ENCODE measurements at regions not wholly inside any gene's neighbourhood (a gene's known extent, or its start where the extent isn't known, plus 50 kb on each side); places are given as distances from the start of the nearest gene placed in this dataset.

DNA sequence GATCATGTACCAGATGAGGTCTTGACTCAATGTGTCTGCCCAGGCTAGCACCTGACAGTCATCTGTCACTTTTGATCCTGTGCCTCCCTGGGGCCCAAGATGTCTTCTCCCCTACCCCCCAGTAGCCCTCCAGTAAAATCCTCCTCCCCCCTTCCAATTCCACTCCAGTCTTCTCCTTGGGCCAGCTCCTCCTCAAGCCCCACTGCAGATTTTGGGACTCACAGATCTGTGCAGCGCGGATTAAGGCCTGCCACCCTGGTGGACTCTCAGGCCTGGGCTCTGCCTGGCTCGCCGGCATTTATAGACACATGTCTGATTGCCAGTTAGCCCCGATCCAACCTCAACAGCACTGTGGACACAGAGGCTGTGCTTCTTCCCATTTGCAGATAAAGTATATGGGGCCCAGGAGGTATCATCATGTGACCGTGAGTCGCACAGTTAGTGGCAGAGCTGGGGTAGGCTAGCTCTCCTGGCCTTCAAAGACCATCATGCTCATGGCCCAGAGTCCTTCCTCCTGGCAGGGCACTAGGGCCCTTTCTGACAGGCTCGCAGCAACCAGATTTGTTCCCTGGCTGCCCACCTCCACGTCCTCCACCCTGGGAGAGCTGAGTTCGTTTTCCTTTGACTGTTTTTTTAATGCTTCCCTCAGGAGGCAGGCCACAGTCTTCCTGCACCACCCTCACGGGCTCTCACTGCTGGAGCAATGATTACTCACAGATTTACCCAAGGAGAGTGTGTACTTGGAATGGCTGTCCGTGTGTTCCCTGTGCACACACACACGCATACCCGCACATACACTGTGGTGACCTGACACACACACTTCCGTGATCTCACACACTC lies 98.3 kb upstream of the DIO3 start:
- no peak for ATAC-seq
- DNase-seq = peak in 1 of 3 donors; percentile 15
- intact Hi-C loops (cut with DNase I) = no loop called here
- WGBS (ENCODE audit: insufficient coverage, low coverage, low lambda C conversion rate, missing lambda C conversion rate) = 98% methylated on average over 9 of the region's 15 CpGs
- H3K4me1 ChIP-seq = peaks cover 0 to 10% (median 0%) of the 10 kb centered on the region in 4 donors
- no peak overlapping the region for H3K4me3 ChIP-seq
- H3K9me3 ChIP-seq = no peaks in the 10 kb centered on the region
- H3K27me3 ChIP-seq = peaks cover 18 to 23% of the 10 kb centered on the region in 2 donors
- H3K27ac ChIP-seq = no peak overlapping the region
- no peaks in the 10 kb centered on the region for H3K36me3 ChIP-seq
- no peak for TF ChIP-seq POLR2A (IDR thresholded peaks at IDR 0.05)
- TF ChIP-seq, protein P1, sequence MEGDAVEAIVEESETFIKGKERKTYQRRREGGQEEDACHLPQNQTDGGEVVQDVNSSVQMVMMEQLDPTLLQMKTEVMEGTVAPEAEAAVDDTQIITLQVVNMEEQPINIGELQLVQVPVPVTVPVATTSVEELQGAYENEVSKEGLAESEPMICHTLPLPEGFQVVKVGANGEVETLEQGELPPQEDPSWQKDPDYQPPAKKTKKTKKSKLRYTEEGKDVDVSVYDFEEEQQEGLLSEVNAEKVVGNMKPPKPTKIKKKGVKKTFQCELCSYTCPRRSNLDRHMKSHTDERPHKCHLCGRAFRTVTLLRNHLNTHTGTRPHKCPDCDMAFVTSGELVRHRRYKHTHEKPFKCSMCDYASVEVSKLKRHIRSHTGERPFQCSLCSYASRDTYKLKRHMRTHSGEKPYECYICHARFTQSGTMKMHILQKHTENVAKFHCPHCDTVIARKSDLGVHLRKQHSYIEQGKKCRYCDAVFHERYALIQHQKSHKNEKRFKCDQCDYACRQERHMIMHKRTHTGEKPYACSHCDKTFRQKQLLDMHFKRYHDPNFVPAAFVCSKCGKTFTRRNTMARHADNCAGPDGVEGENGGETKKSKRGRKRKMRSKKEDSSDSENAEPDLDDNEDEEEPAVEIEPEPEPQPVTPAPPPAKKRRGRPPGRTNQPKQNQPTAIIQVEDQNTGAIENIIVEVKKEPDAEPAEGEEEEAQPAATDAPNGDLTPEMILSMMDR (IDR thresholded peaks at IDR 0.05) = no peak

DNA sequence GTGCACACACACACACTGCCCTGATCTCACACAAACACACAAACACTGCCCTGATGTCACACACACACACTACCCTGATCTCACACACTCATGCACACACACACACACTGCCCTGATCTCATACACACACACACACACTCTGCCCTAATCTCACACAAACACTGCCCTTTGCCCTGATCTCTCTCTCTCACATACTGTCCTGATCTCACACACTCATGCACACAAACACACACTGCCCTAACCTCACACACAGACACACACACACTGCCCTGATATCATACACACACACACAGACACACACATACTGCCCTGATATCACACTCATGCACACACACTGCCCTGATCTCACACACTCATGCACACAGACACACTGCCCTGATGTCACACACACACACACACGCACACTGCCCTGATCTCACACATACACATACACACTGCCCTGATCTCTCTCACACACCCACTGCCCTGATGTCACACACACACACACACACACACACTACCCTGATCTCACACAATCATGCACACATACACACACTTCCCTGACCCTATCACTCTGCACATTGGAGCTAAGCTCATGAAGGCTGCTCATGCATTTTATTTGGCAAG lies 97.6 kb upstream of the DIO3 start:
- H3K27ac ChIP-seq = no peak overlapping the region
- H3K36me3 ChIP-seq = no peaks in the 10 kb centered on the region
- peaks cover 0 to 8% (median 0%) of the 10 kb centered on the region in 4 donors for H3K4me1 ChIP-seq
- 50% methylated on average over 1 of the region's 1 CpG for WGBS (ENCODE audit: insufficient coverage, low coverage, low lambda C conversion rate, missing lambda C conversion rate)
- intact Hi-C loops (cut with DNase I) = no loop called here
- ATAC-seq (peak in 3 of 4 donors; percentile 5 to 59 (median 10)), DNase-seq (no peak)
- H3K9me3 ChIP-seq = no peaks in the 10 kb centered on the region
- no peak overlapping the region for H3K4me3 ChIP-seq
- TF ChIP-seq, protein P1 (IDR thresholded peaks at IDR 0.05) = no peak
- TF ChIP-seq POLR2A (IDR thresholded peaks at IDR 0.05) = no peak
- peaks cover 14 to 16% of the 10 kb centered on the region in 2 donors for H3K27me3 ChIP-seq

DNA sequence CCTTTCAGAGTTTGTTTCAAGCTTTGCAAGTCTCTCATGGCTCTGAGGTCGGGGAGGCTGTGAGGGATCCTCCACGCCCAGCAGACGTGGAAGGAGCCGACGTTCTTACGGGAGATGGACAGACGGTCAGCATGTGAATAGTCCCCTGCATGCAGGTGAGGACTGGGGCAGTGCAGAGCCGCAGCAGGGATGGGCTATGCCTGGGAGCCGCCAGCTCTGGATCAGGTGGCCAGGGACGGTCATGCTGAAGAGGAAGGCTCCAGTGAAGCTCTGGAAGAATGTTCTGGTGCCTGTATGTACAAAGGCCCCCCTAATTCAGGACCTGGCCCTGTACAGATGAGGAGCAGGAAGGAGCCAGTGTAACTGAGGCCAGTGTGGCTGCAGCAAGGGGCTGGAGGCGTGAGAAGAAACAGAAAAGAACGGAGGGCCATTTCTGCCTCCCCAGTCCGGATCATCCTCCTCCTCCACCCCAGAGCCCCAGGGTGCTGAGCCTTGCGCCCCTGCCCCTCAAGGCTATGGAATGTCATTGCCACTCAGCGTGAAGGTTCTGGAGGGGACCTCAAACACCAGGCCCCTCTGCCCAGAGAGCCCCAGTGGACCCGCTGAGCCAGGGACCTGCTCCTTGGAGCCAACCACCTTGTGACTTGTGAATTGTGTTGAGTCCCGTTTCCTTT lies 96.8 kb upstream of the DIO3 start:
- 77% methylated on average over 9 of the region's 17 CpGs for WGBS (ENCODE audit: insufficient coverage, low coverage, low lambda C conversion rate, missing lambda C conversion rate)
- peak in 1 of 3 donors; percentile 15 for DNase-seq
- H3K4me1 ChIP-seq = peaks cover 0 to under 1% (median 0%) of the 10 kb centered on the region in 4 donors
- H3K4me3 ChIP-seq = no peak overlapping the region
- intact Hi-C loops (cut with DNase I) = no loop called here
- no peaks in the 10 kb centered on the region for H3K9me3 ChIP-seq
- H3K27ac ChIP-seq = no peak overlapping the region
- ATAC-seq = no peak
- peaks cover 7 to 12% of the 10 kb centered on the region in 2 donors for H3K27me3 ChIP-seq
- no peaks in the 10 kb centered on the region for H3K36me3 ChIP-seq
- TF ChIP-seq, protein P1 (IDR thresholded peaks at IDR 0.05) = no peak
- TF ChIP-seq POLR2A (IDR thresholded peaks at IDR 0.05) = no peak

DNA sequence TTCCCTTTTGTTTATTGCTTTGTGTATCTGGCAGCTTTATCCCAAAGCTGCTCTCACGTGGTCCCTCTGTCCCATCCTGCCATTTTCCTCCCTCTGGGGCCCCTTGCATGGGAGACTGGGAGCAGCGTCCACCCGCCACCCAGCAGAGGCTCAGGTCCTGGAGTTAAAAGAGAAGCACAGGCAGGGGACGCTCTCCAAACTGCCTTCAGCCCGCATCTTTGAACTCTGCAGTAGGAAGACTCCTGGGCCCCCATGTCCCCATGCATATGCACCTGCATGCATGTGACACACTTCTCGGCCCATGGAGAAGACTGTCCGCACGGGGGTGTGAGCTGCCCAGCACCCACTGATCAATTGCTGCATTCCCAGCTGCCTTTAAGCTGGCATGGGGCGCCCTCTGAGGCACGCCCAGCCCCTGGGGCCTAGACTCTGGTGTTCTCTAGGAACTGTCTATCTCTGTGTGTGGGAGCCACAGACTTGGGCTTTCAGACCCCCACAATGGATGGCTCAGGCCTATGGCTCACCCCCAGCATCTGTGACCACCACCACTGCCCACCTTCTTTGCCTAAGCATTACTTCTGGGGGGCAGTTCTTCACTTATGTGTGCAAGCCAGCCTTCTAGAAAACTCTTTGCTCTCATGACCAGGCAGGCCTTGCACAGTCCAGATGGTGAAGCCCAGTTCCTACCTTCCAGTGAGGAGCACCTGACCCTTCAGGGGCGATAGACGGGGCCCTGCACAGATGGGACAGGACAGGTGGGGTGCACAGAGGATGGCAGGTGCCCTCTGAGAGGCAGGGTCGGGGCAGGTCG lies 96.1 kb upstream of the DIO3 start:
- TF ChIP-seq, protein P1 (IDR thresholded peaks at IDR 0.05) = no peak
- no peak for TF ChIP-seq POLR2A (IDR thresholded peaks at IDR 0.05)
- DNase-seq (peak in 1 of 3 donors; percentile 33), ATAC-seq (no peak)
- Histone ChIP-seq H3K27me3 (peaks cover 0 to 6% of the 10 kb centered on the region in 2 donors), H3K9me3 (no peaks in the 10 kb centered on the region), H3K27ac (no peak overlapping the region), H3K36me3 (no peaks in the 10 kb centered on the region), H3K4me1 (no peaks in the 10 kb centered on the region), H3K4me3 (no peak overlapping the region)
- intact Hi-C loops (cut with DNase I) = no loop called here
- 78% methylated on average over 7 of the region's 14 CpGs for WGBS (ENCODE audit: insufficient coverage, low coverage, low lambda C conversion rate, missing lambda C conversion rate)

All from right lobe of liver (tissue), 6 donors.